Ishikawa (cell line): ENCODE measurements at regions not wholly inside any gene's neighbourhood (a gene's known extent, or its start where the extent isn't known, plus 50 kb on each side); places are given as distances from the start of the nearest gene placed in this dataset.

Source experiments
- CEBPB ChIP-seq: IDR thresholded peaks from 2 replicates; pipeline ENCODE4 v1.6.1; 2012
- CREB1 ChIP-seq: IDR thresholded peaks from 2 replicates; pipeline ENCODE4 v1.6.1; 2012; ENCODE audit warnings: low read depth
- EGR1 ChIP-seq: IDR thresholded peaks from 2 replicates; pipeline ENCODE4 v1.6.1; 2012
- EP300 ChIP-seq: IDR thresholded peaks from 2 replicates; pipeline ENCODE4 v1.6.1; 2012; ENCODE audit warnings: borderline replicate concordance
- FOXM1 ChIP-seq: IDR thresholded peaks from 2 replicates; pipeline ENCODE4 v1.6.1; 2012; ENCODE audit warnings: low read depth, borderline replicate concordance
- MAX ChIP-seq: IDR thresholded peaks from 2 replicates; pipeline ENCODE4 v1.6.1; 2012
- NFIC ChIP-seq: IDR thresholded peaks from 2 replicates; pipeline ENCODE4 v1.6.1; 2012
- RAD21 ChIP-seq: IDR thresholded peaks from 2 replicates; pipeline ENCODE4 v1.6.1; 2012; ENCODE audit warnings: low read depth
- REST ChIP-seq: IDR thresholded peaks from 2 replicates; pipeline ENCODE4 v1.6.1; 2012; ENCODE audit warnings: low read depth, mild to moderate bottlenecking
- TAF1 ChIP-seq: IDR thresholded peaks from 2 replicates; pipeline ENCODE4 v1.6.1; 2012; ENCODE audit warnings: low read depth, mild to moderate bottlenecking
- TCF12 ChIP-seq: IDR thresholded peaks from 2 replicates; pipeline ENCODE4 v1.6.1; 2012; ENCODE audit warnings: low read depth
- TEAD4 ChIP-seq: IDR thresholded peaks from 2 replicates; pipeline ENCODE4 v1.6.1; 2012
- USF1 ChIP-seq: IDR thresholded peaks from 2 replicates; pipeline ENCODE4 v1.6.1; 2012
- YY1 ChIP-seq: IDR thresholded peaks from 2 replicates; pipeline ENCODE4 v1.6.1; 2012; ENCODE audit warnings: low read depth
- ZBTB7A ChIP-seq: IDR thresholded peaks from 2 replicates; pipeline ENCODE4 v1.6.1; 2012; ENCODE audit warnings: low read depth

GRCh38 chr1:30478283-30478682 is 245.1 kb downstream of the MATN1 start:
- TF ChIP-seq MAX: no peak

- TF ChIP-seq NFIC: no peak
- no peak for TF ChIP-seq EP300
- no peak for TF ChIP-seq RAD21
- no peak for TF ChIP-seq TCF12
- no peak for TF ChIP-seq TAF1
- no peak for TF ChIP-seq ZBTB7A
- no peak for TF ChIP-seq CEBPB
- TF ChIP-seq FOXM1: no peak
- no peak for TF ChIP-seq MAX
- no peak for TF ChIP-seq USF1
- TF ChIP-seq REST: no peak
- no peak for TF ChIP-seq TEAD4
- no peak for TF ChIP-seq EGR1
- no peak for TF ChIP-seq CREB1
- no peak for TF ChIP-seq YY1
These were observed 245.8 kb downstream of the MATN1 start for GRCh38 chr1:30477588-30477987.

GRCh38 chr1:30476911-30477459 is 246.4 kb downstream of the MATN1 start:
- TF ChIP-seq ZBTB7A (no peak), TCF12 (no peak), NFIC (no peak), YY1 (no peak), TEAD4 (no peak), TAF1 (no peak), FOXM1 (no peak), CREB1 (no peak), EGR1 (no peak), EP300 (no peak), RAD21 (no peak), REST (no peak), MAX (no peak)

GRCh38 chr1:30476476-30476875 is 246.9 kb downstream of the MATN1 start:
- no peak for TF ChIP-seq EGR1
- no peak for TF ChIP-seq REST
- no peak for TF ChIP-seq TAF1
- no peak for TF ChIP-seq TEAD4

- TF ChIP-seq EGR1 (no peak), FOXM1 (no peak), USF1 (no peak), NFIC (no peak), YY1 (no peak), MAX (no peak), TEAD4 (no peak), ZBTB7A (no peak)
These were observed 247.4 kb downstream of the MATN1 start for GRCh38 chr1:30475966-30476365.
